ENCODE measurements at regions not wholly inside any gene's neighbourhood (a gene's known extent, or its start where the extent isn't known, plus 50 kb on each side); places are given as distances from the start of the nearest gene placed in this dataset.

DNA sequence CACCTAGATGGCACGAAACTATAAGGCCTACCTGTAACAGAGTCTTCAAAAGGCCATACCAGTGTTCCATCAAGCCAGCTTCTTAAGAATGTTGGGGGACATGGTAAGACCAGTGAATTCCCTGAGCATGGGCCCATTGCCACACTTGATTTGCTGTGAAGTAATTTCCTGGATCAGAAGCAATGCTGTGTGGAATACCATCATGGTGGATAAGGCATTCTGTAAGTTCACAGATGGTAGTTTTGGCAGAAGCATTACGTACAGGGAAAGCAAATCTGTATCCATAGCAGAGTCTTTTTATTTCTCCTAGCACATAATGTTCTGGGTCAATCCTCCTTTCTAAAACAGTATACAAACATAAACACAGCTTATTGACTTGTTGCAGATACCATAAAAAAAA lies 89.1 kb upstream of the MAST4 start:
- no peak for TF ChIP-seq EP300 (IDR thresholded peaks at IDR 0.05)
- TF ChIP-seq, protein P1, sequence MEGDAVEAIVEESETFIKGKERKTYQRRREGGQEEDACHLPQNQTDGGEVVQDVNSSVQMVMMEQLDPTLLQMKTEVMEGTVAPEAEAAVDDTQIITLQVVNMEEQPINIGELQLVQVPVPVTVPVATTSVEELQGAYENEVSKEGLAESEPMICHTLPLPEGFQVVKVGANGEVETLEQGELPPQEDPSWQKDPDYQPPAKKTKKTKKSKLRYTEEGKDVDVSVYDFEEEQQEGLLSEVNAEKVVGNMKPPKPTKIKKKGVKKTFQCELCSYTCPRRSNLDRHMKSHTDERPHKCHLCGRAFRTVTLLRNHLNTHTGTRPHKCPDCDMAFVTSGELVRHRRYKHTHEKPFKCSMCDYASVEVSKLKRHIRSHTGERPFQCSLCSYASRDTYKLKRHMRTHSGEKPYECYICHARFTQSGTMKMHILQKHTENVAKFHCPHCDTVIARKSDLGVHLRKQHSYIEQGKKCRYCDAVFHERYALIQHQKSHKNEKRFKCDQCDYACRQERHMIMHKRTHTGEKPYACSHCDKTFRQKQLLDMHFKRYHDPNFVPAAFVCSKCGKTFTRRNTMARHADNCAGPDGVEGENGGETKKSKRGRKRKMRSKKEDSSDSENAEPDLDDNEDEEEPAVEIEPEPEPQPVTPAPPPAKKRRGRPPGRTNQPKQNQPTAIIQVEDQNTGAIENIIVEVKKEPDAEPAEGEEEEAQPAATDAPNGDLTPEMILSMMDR (IDR thresholded peaks at IDR 0.05) = no peak
- no peak for TF ChIP-seq POLR2A (IDR thresholded peaks at IDR 0.05)
- no peak for TF ChIP-seq POLR2AphosphoS5 (IDR thresholded peaks at IDR 0.05)

Data from upper lobe of left lung (tissue), 4 donors.